ENCODE measurements at regions not wholly inside any gene's neighbourhood (a gene's known extent, or its start where the extent isn't known, plus 50 kb on each side); places are given as distances from the start of the nearest gene placed in this dataset.

- TF ChIP-seq CTCF (IDR thresholded peaks at IDR 0.05) = no peak
- no peak for TF ChIP-seq EP300 (IDR thresholded peaks at IDR 0.05)
These were observed 460.0 kb downstream of the PSAT1 start for GRCh38 chr9:78756813-78757510.
